ENCODE measurements at regions not wholly inside any gene's neighbourhood (a gene's known extent, or its start where the extent isn't known, plus 50 kb on each side); places are given as distances from the start of the nearest gene placed in this dataset.

DNA sequence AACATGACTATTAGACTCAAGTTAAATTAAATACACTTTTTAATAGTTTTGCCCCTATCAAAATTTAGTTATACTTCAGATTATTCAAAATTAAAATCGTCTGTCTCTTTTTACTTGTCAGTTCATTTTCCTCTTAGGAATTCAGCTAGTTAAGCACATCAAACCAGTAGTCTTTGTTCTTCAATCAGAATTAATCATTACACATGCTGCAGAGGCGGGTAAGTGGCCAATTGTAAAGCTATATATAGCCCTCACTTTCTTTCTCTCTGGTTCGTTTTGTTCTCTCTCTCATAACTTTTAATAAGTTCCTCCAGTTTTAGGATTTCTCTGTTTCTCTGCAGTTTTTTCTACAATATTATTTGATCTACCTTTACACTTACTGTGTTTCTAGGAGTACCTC is 359.1 kb upstream of the PABPC4L start:
- no peak for ATAC-seq (ENCODE audit: insufficient read depth, low FRiP score)
- H3K36me3 ChIP-seq (ENCODE audit: control insufficient read depth in 4 of 4, insufficient read depth in 4 of 4, low read length in 4 of 4): no peaks in the 10 kb centered on the region
- TF ChIP-seq, protein P1, sequence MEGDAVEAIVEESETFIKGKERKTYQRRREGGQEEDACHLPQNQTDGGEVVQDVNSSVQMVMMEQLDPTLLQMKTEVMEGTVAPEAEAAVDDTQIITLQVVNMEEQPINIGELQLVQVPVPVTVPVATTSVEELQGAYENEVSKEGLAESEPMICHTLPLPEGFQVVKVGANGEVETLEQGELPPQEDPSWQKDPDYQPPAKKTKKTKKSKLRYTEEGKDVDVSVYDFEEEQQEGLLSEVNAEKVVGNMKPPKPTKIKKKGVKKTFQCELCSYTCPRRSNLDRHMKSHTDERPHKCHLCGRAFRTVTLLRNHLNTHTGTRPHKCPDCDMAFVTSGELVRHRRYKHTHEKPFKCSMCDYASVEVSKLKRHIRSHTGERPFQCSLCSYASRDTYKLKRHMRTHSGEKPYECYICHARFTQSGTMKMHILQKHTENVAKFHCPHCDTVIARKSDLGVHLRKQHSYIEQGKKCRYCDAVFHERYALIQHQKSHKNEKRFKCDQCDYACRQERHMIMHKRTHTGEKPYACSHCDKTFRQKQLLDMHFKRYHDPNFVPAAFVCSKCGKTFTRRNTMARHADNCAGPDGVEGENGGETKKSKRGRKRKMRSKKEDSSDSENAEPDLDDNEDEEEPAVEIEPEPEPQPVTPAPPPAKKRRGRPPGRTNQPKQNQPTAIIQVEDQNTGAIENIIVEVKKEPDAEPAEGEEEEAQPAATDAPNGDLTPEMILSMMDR (IDR thresholded peaks at IDR 0.05; ENCODE audit: control extremely low read depth, extremely low read depth): no peak
- WGBS, 2 donors: 50 to 59% methylated on average over 3 of the region's 3 CpGs
- no peak overlapping the region for H3K9ac ChIP-seq (ENCODE audit: insufficient read depth in 1 of 2, low read length in 2 of 2)
- no peak overlapping the region for H3K27ac ChIP-seq (ENCODE audit: low read depth in 1 of 2, low read length in 1 of 2)
- H3K4me3 ChIP-seq: no peak overlapping the region
- no peaks in the 10 kb centered on the region for H3K9me3 ChIP-seq (ENCODE audit: control insufficient read depth in 4 of 4, insufficient read depth in 3 of 4, low read length in 3 of 4)
- DNase-seq: peak in 1 of 3 donors; percentile 8
- no peaks in the 10 kb centered on the region for H3K27me3 ChIP-seq (ENCODE audit: control insufficient read depth in 3 of 3, insufficient read depth in 3 of 3, low read length in 2 of 3)
- no peaks in the 10 kb centered on the region for H3K4me1 ChIP-seq (ENCODE audit: control insufficient read depth in 5 of 5, insufficient read depth in 5 of 5, low read length in 5 of 5)

DNA sequence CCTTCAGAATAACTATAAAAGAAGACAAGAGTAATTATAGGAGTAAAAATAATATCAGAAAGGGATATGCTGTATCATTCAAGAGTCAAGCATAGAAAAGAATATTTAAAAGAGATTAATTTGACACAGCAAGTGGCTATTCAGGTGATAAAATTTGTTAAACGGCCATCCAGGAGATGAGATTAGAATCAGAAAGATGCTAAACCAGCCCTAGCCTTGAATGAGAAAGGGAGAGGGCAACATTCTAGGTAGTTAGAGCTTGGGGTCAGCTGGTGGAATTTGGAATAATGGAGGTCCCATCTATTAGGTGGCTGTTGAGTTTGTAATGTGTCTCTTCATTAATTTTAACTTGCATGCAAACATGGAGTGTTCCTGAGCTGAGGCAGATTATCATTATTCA is 350.5 kb upstream of the PABPC4L start:
- Histone ChIP-seq H3K4me1 (ENCODE audit: control insufficient read depth in 5 of 5, insufficient read depth in 5 of 5, low read length in 5 of 5) (no peaks in the 10 kb centered on the region), H3K27me3 (ENCODE audit: control insufficient read depth in 3 of 3, insufficient read depth in 3 of 3, low read length in 2 of 3) (no peaks in the 10 kb centered on the region), H3K9ac (ENCODE audit: insufficient read depth in 1 of 2, low read length in 2 of 2) (no peak overlapping the region), H3K36me3 (ENCODE audit: control insufficient read depth in 4 of 4, insufficient read depth in 4 of 4, low read length in 4 of 4) (no peaks in the 10 kb centered on the region), H3K27ac (ENCODE audit: low read depth in 1 of 2, low read length in 1 of 2) (no peak overlapping the region), H3K9me3 (ENCODE audit: control insufficient read depth in 4 of 4, insufficient read depth in 3 of 4, low read length in 3 of 4) (peaks cover 0 to 1% (median 0%) of the 10 kb centered on the region in 4 donors), H3K4me3 (no peak overlapping the region)
- WGBS, 2 donors: 51 to 70% methylated on average over 1 of the region's 1 CpG
- ATAC-seq (ENCODE audit: insufficient read depth, low FRiP score): no peak
- DNase-seq: no peak
- TF ChIP-seq, protein P1 (IDR thresholded peaks at IDR 0.05; ENCODE audit: control extremely low read depth, extremely low read depth): no peak

DNA sequence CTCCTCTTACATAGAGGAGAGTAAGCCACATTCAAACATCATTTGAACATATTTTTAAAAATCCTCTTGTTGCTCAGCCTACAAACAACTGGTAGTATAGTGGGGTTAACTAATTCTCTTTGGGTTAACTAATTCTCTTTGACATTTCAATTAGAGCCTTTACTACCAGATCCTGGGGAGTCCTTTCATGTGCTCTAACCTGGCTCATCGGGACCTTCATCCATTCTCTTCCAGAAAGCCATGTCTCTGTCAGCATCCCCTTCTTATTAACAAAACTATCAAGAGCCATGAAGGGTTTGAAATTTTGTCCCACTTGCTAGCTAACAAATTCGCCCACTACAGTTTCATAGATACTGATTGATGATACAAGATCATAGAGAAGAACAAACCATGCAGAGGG is 349.8 kb upstream of the PABPC4L start:
- no peaks in the 10 kb centered on the region for H3K36me3 ChIP-seq (ENCODE audit: control insufficient read depth in 4 of 4, insufficient read depth in 4 of 4, low read length in 4 of 4)
- no peaks in the 10 kb centered on the region for H3K4me1 ChIP-seq (ENCODE audit: control insufficient read depth in 5 of 5, insufficient read depth in 5 of 5, low read length in 5 of 5)
- no peak for ATAC-seq (ENCODE audit: insufficient read depth, low FRiP score)
- peaks cover 0 to 2% (median 0%) of the 10 kb centered on the region in 4 donors for H3K9me3 ChIP-seq (ENCODE audit: control insufficient read depth in 4 of 4, insufficient read depth in 3 of 4, low read length in 3 of 4)
- H3K9ac ChIP-seq (ENCODE audit: insufficient read depth in 1 of 2, low read length in 2 of 2): no peak overlapping the region
- H3K27me3 ChIP-seq (ENCODE audit: control insufficient read depth in 3 of 3, insufficient read depth in 3 of 3, low read length in 2 of 3): no peaks in the 10 kb centered on the region
- TF ChIP-seq, protein P1 (IDR thresholded peaks at IDR 0.05; ENCODE audit: control extremely low read depth, extremely low read depth): no peak
- H3K27ac ChIP-seq (ENCODE audit: low read depth in 1 of 2, low read length in 1 of 2): no peak overlapping the region
- WGBS, 2 donors: 79 to 82% methylated on average over 2 of the region's 2 CpGs
- H3K4me3 ChIP-seq: no peak overlapping the region
- DNase-seq: no peak

DNA sequence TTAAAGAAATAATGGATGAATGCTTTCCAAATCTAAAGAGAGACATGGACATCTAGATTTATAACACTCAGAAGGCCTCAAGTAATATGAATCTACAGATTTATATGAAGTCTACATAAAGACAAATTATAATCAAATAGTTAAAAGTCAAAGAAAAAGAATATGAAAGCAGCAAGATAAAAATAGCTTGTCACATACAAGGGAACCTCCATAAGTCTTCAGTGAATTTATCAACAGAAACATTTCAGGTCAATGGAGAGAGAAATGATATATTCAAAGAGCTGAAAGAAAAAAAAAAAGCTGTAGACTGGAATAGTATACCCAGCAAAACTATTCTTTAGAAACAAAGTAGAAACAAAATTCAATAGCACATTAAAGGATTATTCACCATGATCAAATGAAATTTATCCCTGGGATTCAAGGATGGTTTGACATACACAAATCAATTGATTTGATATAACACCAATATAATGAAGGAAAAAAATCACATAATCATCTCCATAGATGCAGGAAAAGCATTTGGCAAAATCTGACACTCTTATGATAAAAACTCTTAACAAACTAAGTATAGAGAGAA is 346.6 kb upstream of the PABPC4L start:
- DNase-seq: no peak
- Histone ChIP-seq H3K27ac (ENCODE audit: low read depth in 1 of 2, low read length in 1 of 2) (no peak overlapping the region), H3K4me3 (no peak overlapping the region), H3K9me3 (ENCODE audit: control insufficient read depth in 4 of 4, insufficient read depth in 3 of 4, low read length in 3 of 4) (peaks cover 0 to 5% (median 0%) of the 10 kb centered on the region in 4 donors), H3K9ac (ENCODE audit: insufficient read depth in 1 of 2, low read length in 2 of 2) (no peak overlapping the region), H3K4me1 (ENCODE audit: control insufficient read depth in 5 of 5, insufficient read depth in 5 of 5, low read length in 5 of 5) (no peaks in the 10 kb centered on the region), H3K36me3 (ENCODE audit: control insufficient read depth in 4 of 4, insufficient read depth in 4 of 4, low read length in 4 of 4) (no peaks in the 10 kb centered on the region), H3K27me3 (ENCODE audit: control insufficient read depth in 3 of 3, insufficient read depth in 3 of 3, low read length in 2 of 3) (no peaks in the 10 kb centered on the region)
- ATAC-seq (ENCODE audit: insufficient read depth, low FRiP score): no peak
- TF ChIP-seq, protein P1 (IDR thresholded peaks at IDR 0.05; ENCODE audit: control extremely low read depth, extremely low read depth): no peak
